Left lung (tissue), 4 donors: ENCODE measurements at regions not wholly inside any gene's neighbourhood (a gene's known extent, or its start where the extent isn't known, plus 50 kb on each side); places are given as distances from the start of the nearest gene placed in this dataset.
A peak's percentile ranks its signal among the peaks of the same experiment; 100 is the strongest.

Experiments
- ATAC-seq: fragments of 200-7000 bp; cut with Tn5 transposase; one replicate; pipeline ENCODE4 v1.9.1; 2020; ENCODE audit warnings: moderate library complexity
- DNase-seq, 4 donors: peaks; one replicate each; pipeline ENCODE4 v3.0.0-alpha.2; 2013 to 2020
- H3K27ac ChIP-seq, 2 donors: fragments of 200-600 bp; sonication (generic) in 1 of 2; one replicate each; pipeline versions ENCODE4 v1.5.0 to v1.8.0; 2020 to 2021
- H3K27me3 ChIP-seq, 2 donors: fragments of 200-600 bp; sonication (generic) in 1 of 2; one replicate each; pipeline versions ENCODE4 v1.5.0 to v1.8.0; 2020 to 2021
- H3K36me3 ChIP-seq, 2 donors: fragments of 200-600 bp; sonication (generic) in 1 of 2; one replicate each; pipeline versions ENCODE4 v1.5.0 to v1.8.0; 2020 to 2021
- H3K4me1 ChIP-seq, 2 donors: fragments of 200-600 bp; one replicate each; pipeline ENCODE4 v1.8.0; 2021
- H3K4me3 ChIP-seq, 2 donors: fragments of 200-600 bp; sonication (generic) in 1 of 2; one replicate each; pipeline versions ENCODE4 v1.5.0 to v1.8.0; 2020 to 2021; ENCODE audit warnings: mild to moderate bottlenecking in 1 of 2
- H3K9me3 ChIP-seq, 2 donors: fragments of 200-600 bp; sonication (generic) in 1 of 2; one replicate each; pipeline versions ENCODE4 v1.5.0 to v1.8.0; 2020 to 2021
- CTCF ChIP-seq, 2 donors: fragments of 200-600 bp; sonication (generic) in 1 of 2; IDR thresholded peaks; one replicate each; pipeline versions ENCODE4 v1.5.0 to v1.8.0; 2021; ENCODE audit warnings: antibody characterized with exemption in 2 of 2
- intact Hi-C, 2 donors: fragments of 100-400 bp; cut with DNase I; formaldehyde crosslinking; loops; one replicate each; pipeline versions ENCODE4 v1.11.2 to v1.14.2; 2022
- donor health status: DM: no; HTN: yes; CAD: no.
- donor health status: DM: no; HTN: no; CAD: no.

GRCh38 chr18:46321955-46322354 lies 217.8 kb downstream of the HAUS1 start:
- no peak for ATAC-seq
- Histone ChIP-seq H3K27ac (no peak overlapping the region), H3K4me3 (no peak overlapping the region), H3K36me3 (no peaks in the 10 kb centered on the region), H3K4me1 (peaks cover 0 to 7% of the 10 kb centered on the region in 2 donors), H3K27me3 (no peaks in the 10 kb centered on the region), H3K9me3 (no peaks in the 10 kb centered on the region)
- no peak for DNase-seq
- intact Hi-C loops, result no loop called here
- no peak for TF ChIP-seq CTCF (IDR thresholded peaks at IDR 0.05)

- Histone ChIP-seq H3K4me1 (peaks cover 0 to 7% of the 10 kb centered on the region in 2 donors), H3K4me3 (no peak overlapping the region), H3K27me3 (no peaks in the 10 kb centered on the region), H3K36me3 (no peaks in the 10 kb centered on the region), H3K27ac (no peak overlapping the region), H3K9me3 (no peaks in the 10 kb centered on the region)
- ATAC-seq, result peak; percentile 77
- DNase-seq, result no peak
- TF ChIP-seq CTCF (IDR thresholded peaks at IDR 0.05), result no peak
- intact Hi-C loops, result no loop called here
These were observed 218.3 kb downstream of the HAUS1 start for GRCh38 chr18:46322411-46322891.

- H3K4me1 ChIP-seq, result peaks cover 0 to 7% of the 10 kb centered on the region in 2 donors
- H3K27ac ChIP-seq, result no peak overlapping the region
- intact Hi-C loops, result no loop called here
- no peaks in the 10 kb centered on the region for H3K36me3 ChIP-seq
- ATAC-seq, result no peak
- DNase-seq, result no peak
- TF ChIP-seq CTCF (IDR thresholded peaks at IDR 0.05), result no peak
- no peak overlapping the region for H3K4me3 ChIP-seq
- H3K27me3 ChIP-seq, result no peaks in the 10 kb centered on the region
- no peaks in the 10 kb centered on the region for H3K9me3 ChIP-seq
These were observed 218.8 kb downstream of the HAUS1 start for GRCh38 chr18:46322941-46323340.

- H3K9me3 ChIP-seq, result no peaks in the 10 kb centered on the region
- no peaks in the 10 kb centered on the region for H3K27me3 ChIP-seq
- TF ChIP-seq CTCF (IDR thresholded peaks at IDR 0.05), result no peak
- no peak overlapping the region for H3K4me3 ChIP-seq
- H3K36me3 ChIP-seq, result no peaks in the 10 kb centered on the region
- no peak overlapping the region for H3K27ac ChIP-seq
- peaks cover 0 to 7% of the 10 kb centered on the region in 2 donors for H3K4me1 ChIP-seq
- DNase-seq (peak in 1 of 4 donors; percentile 13), ATAC-seq (peak; percentile 78)
- intact Hi-C loops, result no loop called here
These were observed 220.1 kb downstream of the HAUS1 start for GRCh38 chr18:46324087-46324955.

- intact Hi-C loops, result no loop called here
- DNase-seq (no peak), ATAC-seq (no peak)
- peaks cover 0 to 7% of the 10 kb centered on the region in 2 donors for H3K4me1 ChIP-seq
- H3K9me3 ChIP-seq, result no peaks in the 10 kb centered on the region
- no peaks in the 10 kb centered on the region for H3K27me3 ChIP-seq
- H3K36me3 ChIP-seq, result no peaks in the 10 kb centered on the region
- no peak overlapping the region for H3K27ac ChIP-seq
- H3K4me3 ChIP-seq, result no peak overlapping the region
- TF ChIP-seq CTCF (IDR thresholded peaks at IDR 0.05), result no peak
These were observed 221.7 kb downstream of the HAUS1 start for GRCh38 chr18:46325895-46326294.
